Adrenal gland (tissue), 9 donors: ENCODE measurements at regions not wholly inside any gene's neighbourhood (a gene's known extent, or its start where the extent isn't known, plus 50 kb on each side); places are given as distances from the start of the nearest gene placed in this dataset.
A peak's percentile ranks its signal among the peaks of the same experiment; 100 is the strongest.
"Not testable (repeated sequence)": the region's sequence is repeated elsewhere in the genome, so short reads cannot be mapped to it uniquely, and the experiment has no call there.

Experiments
- DNase-seq, 7 donors: peaks; one replicate each; pipeline ENCODE4 v3.0.0-alpha.2; 2019 to 2020
- H3K27ac ChIP-seq, 5 donors: fragments of 200-600 bp; sonication (generic) in 4 of 5; 1 replicate in 3 of 5; 2 replicates in 2 of 5; pipeline versions ENCODE4 v1.5.1 to v1.8.0; 2016 to 2020; ENCODE audit warnings: mild to moderate bottlenecking in 1 of 5
- H3K27me3 ChIP-seq: fragments of 200-600 bp; 2 replicates; pipeline ENCODE4 v1.8.0; 2021
- H3K36me3 ChIP-seq, 2 donors: fragments of 200-600 bp; replicated peaks in 1 of 2; 1 replicate in 1 of 2; 2 replicates in 1 of 2; pipeline versions ENCODE4 v1.5.1 to v1.8.0; 2018 to 2022
- H3K4me1 ChIP-seq, 2 donors: fragments of 200-600 bp; replicated peaks in 1 of 2; 1 replicate in 1 of 2; 2 replicates in 1 of 2; pipeline versions ENCODE4 v1.5.1 to v1.8.0; 2018 to 2021
- H3K4me3 ChIP-seq, 4 donors: fragments of 200-600 bp; sonication (generic) in 3 of 4; one replicate each; pipeline ENCODE4 v1.5.1; 2016 to 2018
- H3K9me3 ChIP-seq, 3 donors: fragments of 200-600 bp; sonication (generic) in 1 of 3; replicated peaks in 1 of 3; 1 replicate in 2 of 3; 2 replicates in 1 of 3; pipeline versions ENCODE4 v1.5.1 to v1.8.0; 2016 to 2021
- POLR2A ChIP-seq, 2 donors: fragments of 450-650 bp; IDR thresholded peaks; one replicate each; pipeline ENCODE4 v1.6.1; 2017; ENCODE audit warnings: antibody characterized with exemption in 2 of 2, mild to moderate bottlenecking in 2 of 2, moderate library complexity in 1 of 2
- WGBS, 4 donors: extraction: QIAGEN DNeasy Blood & Tissue Kit in 2 of 4; methylation state at CpG; one replicate each; pipeline versions ENCODE4 v1.1.5 to v1.1.7; 2013 to 2017; 5-methylcytosine and 5-hydroxymethylcytosine counted together
- intact Hi-C, 2 donors: fragments of 100-400 bp; cut with DNase I; formaldehyde crosslinking; loops; one replicate each; pipeline versions ENCODE4 v1.14.1 to v1.15.0; 2022 to 2023
- TF ChIP-seq, protein P1 (sequence below), 6 experiments: fragments of 450-650 bp in 4 of 6; fragments of 200-600 bp in 2 of 6; sonication (generic) in 1 of 6; IDR thresholded peaks; 1 replicate in 5 of 6; 2 replicates in 1 of 6; pipeline versions ENCODE4 v1.5.1 to v1.8.0; 2016 to 2021; ENCODE audit warnings: antibody characterized with exemption in 6 of 6, mild to moderate bottlenecking in 2 of 6, moderate library complexity in 1 of 6
- donor health status: healthy with polysubstance abuse.
- donor health status: Bipolar disorder and iron deficiency.
- donor health status: DM: yes; HTN: yes; CAD: no.
- donor health status: DM: no; HTN: no; CAD: no.
- donor health status: DM: no; HTN: no; CAD: no.

DNA sequence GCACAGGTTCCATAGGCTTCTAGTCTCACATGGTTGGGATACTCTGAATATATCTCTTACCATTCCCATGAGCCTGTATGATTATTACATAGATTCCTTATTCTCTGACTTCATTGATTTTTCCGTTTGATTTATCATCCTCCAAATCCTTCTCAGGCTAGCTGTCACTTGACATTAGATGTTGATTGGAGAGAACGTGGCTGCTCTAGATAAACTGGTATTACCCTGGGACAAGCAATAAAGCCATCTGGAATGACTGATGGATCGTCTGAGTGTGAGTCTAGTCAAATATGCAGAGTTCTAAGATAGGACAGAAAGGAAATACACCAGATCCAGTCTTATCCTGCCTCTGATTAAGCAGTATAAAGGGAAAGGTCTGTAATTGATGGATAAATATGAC is 325.6 kb upstream of the EPHA4 start:
- H3K27me3 ChIP-seq: no peaks in the 10 kb centered on the region
- H3K9me3 ChIP-seq: no peaks in the 10 kb centered on the region
- no peaks in the 10 kb centered on the region for H3K36me3 ChIP-seq
- no peak overlapping the region for H3K4me3 ChIP-seq
- H3K4me1 ChIP-seq: no peaks in the 10 kb centered on the region
- WGBS, 4 donors: 47 to 59% (median 54%) methylated on average over 3 of the region's 3 CpGs
- TF ChIP-seq, protein P1, sequence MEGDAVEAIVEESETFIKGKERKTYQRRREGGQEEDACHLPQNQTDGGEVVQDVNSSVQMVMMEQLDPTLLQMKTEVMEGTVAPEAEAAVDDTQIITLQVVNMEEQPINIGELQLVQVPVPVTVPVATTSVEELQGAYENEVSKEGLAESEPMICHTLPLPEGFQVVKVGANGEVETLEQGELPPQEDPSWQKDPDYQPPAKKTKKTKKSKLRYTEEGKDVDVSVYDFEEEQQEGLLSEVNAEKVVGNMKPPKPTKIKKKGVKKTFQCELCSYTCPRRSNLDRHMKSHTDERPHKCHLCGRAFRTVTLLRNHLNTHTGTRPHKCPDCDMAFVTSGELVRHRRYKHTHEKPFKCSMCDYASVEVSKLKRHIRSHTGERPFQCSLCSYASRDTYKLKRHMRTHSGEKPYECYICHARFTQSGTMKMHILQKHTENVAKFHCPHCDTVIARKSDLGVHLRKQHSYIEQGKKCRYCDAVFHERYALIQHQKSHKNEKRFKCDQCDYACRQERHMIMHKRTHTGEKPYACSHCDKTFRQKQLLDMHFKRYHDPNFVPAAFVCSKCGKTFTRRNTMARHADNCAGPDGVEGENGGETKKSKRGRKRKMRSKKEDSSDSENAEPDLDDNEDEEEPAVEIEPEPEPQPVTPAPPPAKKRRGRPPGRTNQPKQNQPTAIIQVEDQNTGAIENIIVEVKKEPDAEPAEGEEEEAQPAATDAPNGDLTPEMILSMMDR (IDR thresholded peaks at IDR 0.05): no peak
- TF ChIP-seq POLR2A (IDR thresholded peaks at IDR 0.05): no peak
- no peak for DNase-seq
- no peak overlapping the region for H3K27ac ChIP-seq
- intact Hi-C loops: no loop called here

- Histone ChIP-seq H3K27ac (peak overlapping the region in 1 of 5 donors; percentile 2), H3K4me1 (no peaks in the 10 kb centered on the region), H3K36me3 (no peaks in the 10 kb centered on the region), H3K27me3 (no peaks in the 10 kb centered on the region), H3K9me3 (no peaks in the 10 kb centered on the region), H3K4me3 (no peak overlapping the region)
- intact Hi-C loops: no loop called here
- TF ChIP-seq, protein P1 (IDR thresholded peaks at IDR 0.05): no peak
- TF ChIP-seq POLR2A (IDR thresholded peaks at IDR 0.05): no peak
- peak in 4 of 7 donors; percentile 1 to 20 (median 13) for DNase-seq
- WGBS, 4 donors: 60 to 75% (median 64%) methylated on average over 10 of the region's 10 CpGs
These were observed 324.5 kb upstream of the EPHA4 start for GRCh38 chr2:221896505-221897151.

GRCh38 chr2:221895366-221896121 is 323.4 kb upstream of the EPHA4 start:
- Histone ChIP-seq H3K27me3 (no peaks in the 10 kb centered on the region), H3K4me3 (no peak overlapping the region), H3K27ac (no peak overlapping the region), H3K36me3 (no peaks in the 10 kb centered on the region), H3K4me1 (no peaks in the 10 kb centered on the region), H3K9me3 (no peaks in the 10 kb centered on the region)
- TF ChIP-seq POLR2A (IDR thresholded peaks at IDR 0.05): no peak
- TF ChIP-seq, protein P1 (IDR thresholded peaks at IDR 0.05): no peak
- intact Hi-C loops: no loop called here
- DNase-seq: no peak
- WGBS, 4 donors: 60 to 69% (median 67%) methylated on average over 10 of the region's 10 CpGs

DNA sequence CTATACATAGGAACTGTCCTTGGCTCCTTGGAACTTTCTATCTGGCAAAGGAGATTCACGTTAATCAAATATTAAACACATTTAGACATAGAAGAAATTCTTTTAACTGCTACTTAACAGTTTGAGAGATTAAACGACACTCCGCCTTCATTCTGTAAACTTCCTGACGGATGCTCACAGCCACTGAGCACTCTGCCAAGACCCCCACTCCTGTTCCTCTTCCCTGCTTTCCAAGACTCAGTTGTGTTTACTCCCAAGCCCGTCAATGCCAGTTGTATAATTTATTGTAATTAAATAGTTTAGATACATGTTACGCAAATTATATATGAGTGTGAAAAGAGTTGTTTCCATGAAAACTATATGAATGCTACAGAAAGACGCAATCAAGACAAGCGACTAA is 321.4 kb upstream of the EPHA4 start:
- Histone ChIP-seq H3K27ac (no peak overlapping the region), H3K36me3 (no peaks in the 10 kb centered on the region), H3K4me3 (no peak overlapping the region), H3K27me3 (no peaks in the 10 kb centered on the region), H3K4me1 (no peaks in the 10 kb centered on the region), H3K9me3 (no peaks in the 10 kb centered on the region)
- WGBS, 4 donors: 87 to 91% (median 89%) methylated on average over 8 of the region's 8 CpGs
- intact Hi-C loops: no loop called here
- TF ChIP-seq, protein P1 (IDR thresholded peaks at IDR 0.05): no peak
- no peak for TF ChIP-seq POLR2A (IDR thresholded peaks at IDR 0.05)
- no peak for DNase-seq

DNA sequence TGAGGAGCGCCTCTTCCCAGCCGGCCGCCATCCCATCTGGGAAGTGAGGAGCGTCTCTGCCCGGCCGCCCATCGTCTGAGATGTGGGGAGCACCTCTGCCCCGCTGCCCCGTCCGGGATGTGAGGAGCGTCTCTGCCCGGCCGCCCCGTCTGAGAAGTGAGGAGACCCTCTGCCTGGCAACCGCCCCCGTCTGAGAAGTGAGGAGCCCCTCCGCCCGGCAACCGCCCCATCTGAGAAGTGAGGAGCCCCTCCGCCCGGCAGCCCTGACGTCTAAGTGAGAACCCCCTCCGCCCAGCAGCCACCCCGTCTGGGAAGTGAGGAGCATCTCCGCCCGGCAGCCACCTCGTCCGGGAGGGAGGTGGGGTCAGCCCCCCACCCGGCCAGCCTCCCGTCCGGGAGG is 319.9 kb upstream of the EPHA4 start:
- H3K27me3 ChIP-seq, intact Hi-C loops, H3K27ac ChIP-seq, H3K4me1 ChIP-seq, DNase-seq, H3K36me3 ChIP-seq, H3K9me3 ChIP-seq, H3K4me3 ChIP-seq: not testable (repeated sequence)
- WGBS, 4 donors: 94 to 95% methylated on average over 15 to 22 of the region's 31 CpGs; no CpG with 5 or more reads in 2 of the 4 donors
